HG03460 (cell line): ENCODE measurements at regions not wholly inside any gene's neighbourhood (a gene's known extent, or its start where the extent isn't known, plus 50 kb on each side); places are given as distances from the start of the nearest gene placed in this dataset.
A peak's percentile ranks its signal among the peaks of the same experiment; 100 is the strongest.
"Not testable (repeated sequence)": the region's sequence is repeated elsewhere in the genome, so short reads cannot be mapped to it uniquely, and the experiment has no call there.

ENCODE experiments used
- ATAC-seq: cut with Tn5 transposase; IDR thresholded peaks from one replicate; pipeline ENCODE4 v1.9.1; 2021; ENCODE audit not compliant: unreplicated experiment

DNA sequence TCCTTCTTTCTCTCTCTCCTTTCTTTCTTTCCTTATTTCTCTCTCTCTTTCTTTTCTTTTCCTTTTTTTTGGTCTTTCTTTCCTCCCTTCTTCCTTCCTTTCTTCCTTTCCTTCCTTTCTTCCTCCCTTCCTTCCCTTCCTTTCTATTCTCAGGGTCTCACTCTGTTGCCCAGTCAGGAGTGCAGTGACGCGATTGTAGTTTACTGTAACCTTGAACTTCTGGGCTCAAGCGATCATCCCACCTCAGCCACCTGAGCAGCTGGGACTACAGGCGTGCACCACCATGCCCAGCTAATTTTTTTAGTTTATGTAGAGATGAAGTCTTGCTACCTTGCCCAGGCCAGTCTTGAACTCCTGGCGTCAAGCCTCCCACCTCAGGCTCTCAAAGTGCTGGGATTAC lies 83.8 kb upstream of the PPM1B start:
- no peak for ATAC-seq

DNA sequence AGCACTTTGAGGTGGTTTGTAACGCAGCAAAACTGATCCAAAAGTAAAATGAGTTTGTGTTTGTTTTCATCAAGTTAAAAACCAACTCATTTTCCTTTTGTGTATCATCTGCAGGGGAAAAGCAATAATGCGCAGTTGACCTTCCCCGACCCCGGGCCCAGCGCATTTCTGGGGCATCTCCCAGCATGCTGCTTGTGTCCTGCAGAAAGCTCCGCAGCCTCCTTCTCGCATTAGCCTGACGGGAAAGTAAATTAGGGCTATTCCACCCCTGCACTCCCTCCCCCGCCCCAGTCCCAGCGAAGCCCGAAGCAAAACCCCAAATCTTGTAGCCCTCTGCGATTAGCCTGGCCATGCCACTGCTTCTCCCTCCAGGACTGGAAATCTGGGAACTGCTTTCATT lies 82.0 kb upstream of the PPM1B start:
- no peak for ATAC-seq

- ATAC-seq, result no peak
Measured at GRCh38 chr2:44087036-44087713, 81.5 kb upstream of the PPM1B start.

GRCh38 chr2:44087714-44088092 lies 81.0 kb upstream of the PPM1B start:
- ATAC-seq, result no peak

GRCh38 chr2:44092519-44092918 lies 76.2 kb upstream of the PPM1B start:
- not testable (repeated sequence) for ATAC-seq

DNA sequence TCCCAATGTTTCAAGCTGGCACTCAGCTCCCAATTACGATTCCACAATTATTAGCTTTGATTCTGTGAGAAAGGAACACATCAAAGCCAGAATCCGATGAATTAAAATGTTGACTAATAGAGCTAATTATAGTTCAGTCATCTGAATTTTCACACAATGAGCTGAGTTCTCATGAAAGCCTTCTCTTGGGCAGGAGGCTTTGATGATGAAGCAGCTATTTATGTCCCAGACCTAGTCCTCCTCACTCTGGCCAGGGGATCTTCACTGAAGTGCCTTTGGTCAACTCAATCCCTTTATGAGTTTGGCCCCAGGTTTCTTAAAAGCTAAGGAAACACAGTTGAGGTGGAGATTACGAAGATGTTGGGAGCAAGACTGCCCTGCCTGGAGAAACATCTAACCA lies 74.7 kb upstream of the PPM1B start:
- no peak for ATAC-seq

DNA sequence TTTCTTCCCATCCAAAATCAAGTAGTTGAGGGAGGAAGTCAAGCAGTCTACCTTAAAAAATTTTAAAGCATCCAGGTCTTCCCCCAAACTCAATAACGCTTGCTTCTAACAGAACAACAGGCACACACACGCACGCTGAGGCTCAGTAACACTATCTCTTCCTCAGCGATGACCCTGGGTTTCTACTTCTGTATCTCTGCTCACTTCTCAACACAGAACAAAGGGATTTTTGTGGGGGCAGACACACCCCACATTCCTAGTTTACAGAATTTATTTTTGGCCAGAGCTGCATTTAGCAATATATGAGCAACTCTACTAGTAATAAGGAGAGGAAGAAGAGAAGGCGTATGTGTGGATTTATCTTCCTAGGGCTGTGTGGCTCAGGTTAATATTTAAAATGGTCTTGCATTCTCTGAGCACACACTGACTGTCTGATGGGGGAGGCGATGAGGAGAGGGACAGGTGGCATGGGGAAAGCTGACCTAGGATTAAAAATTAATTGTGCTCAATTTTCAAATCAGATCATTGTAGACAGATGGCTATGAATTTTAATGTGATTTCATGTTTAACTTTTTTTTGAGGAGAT lies 71.3 kb upstream of the PPM1B start:
- no peak for ATAC-seq

GRCh38 chr2:44098050-44098449 lies 70.6 kb upstream of the PPM1B start:
- peak; percentile 62 for ATAC-seq

DNA sequence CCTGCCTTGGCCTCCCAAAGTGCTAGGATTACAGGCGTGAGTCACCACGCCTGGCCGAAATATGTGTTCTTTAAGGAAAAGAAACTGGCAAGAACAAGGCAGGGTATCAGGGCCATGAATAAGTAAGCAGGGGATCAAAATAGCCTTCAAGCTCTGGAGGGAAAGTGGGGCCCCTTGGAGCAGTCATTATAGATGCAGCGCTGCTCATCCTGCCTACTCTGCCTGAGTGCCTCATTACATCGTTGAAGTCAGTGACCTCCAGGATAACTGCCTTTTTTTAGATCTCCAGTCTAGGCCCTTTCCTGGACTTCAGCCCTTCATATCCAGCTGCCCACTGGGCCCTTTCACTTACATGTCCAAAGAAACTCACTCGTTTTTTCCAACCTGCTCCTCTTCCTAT lies 69.8 kb upstream of the PPM1B start:
- ATAC-seq, result no peak

GRCh38 chr2:44100351-44100750 lies 68.3 kb upstream of the PPM1B start:
- no peak for ATAC-seq

DNA sequence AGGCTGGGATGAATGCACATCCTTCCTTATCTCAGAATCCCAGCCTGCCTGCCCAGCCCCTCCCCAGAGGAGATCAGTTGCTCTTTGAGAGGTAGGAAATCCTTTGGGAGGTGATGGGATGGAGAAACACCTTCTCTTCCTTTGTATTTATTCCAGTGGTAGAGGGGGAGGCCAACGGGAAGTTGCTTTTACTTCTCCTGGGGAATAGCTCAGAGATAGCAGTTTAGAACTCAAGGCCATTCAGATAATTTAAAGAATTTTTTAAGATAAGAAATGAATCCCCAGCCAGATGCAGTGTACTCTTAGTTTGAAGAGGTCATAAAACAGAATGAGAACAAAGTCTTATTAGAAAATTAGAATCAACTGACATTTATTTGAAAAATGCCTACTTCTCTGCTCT lies 67.4 kb upstream of the PPM1B start:
- no peak for ATAC-seq

- no peak for ATAC-seq
Measured at GRCh38 chr2:44102790-44103562, 65.7 kb upstream of the PPM1B start.

- no peak for ATAC-seq
Measured at GRCh38 chr2:44103639-44104038, 65.0 kb upstream of the PPM1B start.

- no peak for ATAC-seq
Measured at GRCh38 chr2:44104855-44105271, 63.8 kb upstream of the PPM1B start.

DNA sequence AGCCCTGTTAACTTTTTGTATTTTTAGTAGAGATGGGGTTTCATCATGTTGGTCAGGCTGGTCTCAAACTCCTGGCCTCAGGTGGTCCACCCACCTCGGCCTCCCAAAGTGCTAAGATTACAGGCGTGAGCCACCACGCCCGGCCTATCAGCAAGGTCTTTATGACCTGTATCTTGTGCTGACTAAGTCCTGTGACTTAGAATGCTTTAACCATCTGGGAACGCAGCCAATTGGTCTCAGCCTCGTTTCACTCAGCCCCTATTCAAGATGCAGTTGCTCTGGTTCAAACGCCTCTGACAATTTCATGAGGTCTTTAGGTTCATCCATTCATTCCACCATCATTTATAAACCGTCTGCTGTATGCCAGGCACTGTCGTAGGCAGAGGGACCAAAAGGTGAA lies 62.2 kb upstream of the PPM1B start:
- ATAC-seq, result not testable (repeated sequence)

GRCh38 chr2:44107086-44107740 lies 61.5 kb upstream of the PPM1B start:
- peak; percentile 90 for ATAC-seq

GRCh38 chr2:44107974-44108373 lies 60.7 kb upstream of the PPM1B start:
- no peak for ATAC-seq

DNA sequence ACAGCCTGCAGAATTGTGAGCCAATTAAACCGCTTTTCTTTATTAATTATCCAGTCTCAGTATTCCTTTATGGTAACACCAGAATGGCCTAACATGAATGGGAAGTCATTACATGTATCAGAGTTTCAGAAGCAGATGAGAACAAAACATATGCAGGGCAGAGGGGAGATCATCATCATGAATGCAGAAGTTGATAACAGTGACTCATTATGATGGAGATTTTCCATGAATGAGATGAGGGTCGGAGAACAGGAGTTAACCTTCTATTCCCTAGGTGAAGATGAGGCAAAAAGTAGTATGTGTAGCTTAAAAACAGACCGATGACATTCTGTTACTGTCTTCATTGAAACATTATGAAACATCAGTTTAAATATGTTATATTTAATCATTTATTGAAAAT lies 59.5 kb upstream of the PPM1B start:
- ATAC-seq, result no peak

DNA sequence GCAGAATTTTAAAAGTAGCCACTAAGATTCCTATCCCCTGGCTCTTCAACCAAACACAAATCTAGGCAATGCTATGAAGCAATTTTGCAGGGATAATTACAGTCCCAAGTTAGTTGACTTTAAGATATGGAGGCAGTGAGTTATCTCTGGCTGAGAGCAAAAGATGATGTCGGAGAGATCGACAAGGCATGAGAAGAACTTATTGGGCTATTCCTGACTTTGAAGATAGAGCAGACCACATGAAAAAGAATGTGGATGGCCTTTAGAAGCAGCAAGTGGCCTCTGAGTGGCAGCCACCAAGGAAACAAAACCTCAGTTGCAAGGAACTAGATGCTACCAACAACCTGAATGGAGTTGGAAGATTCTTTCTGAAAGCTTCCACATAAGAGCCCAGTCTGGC lies 58.2 kb upstream of the PPM1B start:
- no peak for ATAC-seq

DNA sequence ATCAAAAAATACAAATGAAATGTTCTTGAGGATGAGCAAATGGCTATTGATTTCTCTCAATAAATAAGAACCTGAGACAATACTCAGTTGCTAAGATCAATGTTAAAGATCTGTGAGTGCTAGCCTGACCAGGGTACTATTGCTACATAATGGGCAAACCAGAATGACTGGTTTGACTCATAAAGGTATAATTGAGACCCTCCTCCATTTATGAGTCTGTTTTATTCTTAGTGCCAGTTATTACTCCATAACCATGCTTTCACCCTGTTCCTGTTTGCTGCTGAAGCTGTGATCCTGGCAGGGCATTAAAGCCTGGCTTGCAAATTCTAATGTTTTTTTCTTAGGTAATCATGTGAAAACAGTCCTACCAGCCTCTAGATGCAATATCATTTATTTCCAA lies 56.6 kb upstream of the PPM1B start:
- ATAC-seq, result no peak

DNA sequence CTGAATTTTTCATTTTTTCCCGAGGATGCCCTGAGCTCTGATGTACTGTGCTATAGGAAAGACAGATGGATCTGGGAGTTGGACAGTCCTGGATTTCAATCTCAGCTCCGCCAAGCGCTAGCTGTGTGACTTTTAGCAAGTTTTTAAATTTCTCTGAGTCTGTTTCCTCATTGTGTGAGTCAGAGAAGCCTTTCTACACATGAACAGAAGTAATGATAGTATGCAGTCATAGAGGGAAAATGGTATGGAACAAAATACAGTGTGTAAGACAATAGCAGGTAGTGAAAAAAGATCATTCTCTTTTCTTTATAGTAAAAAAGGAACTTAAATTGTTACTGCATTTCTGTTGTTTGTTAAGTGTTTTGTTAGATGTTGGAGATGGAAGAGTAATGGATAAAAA lies 52.4 kb upstream of the PPM1B start:
- no peak for ATAC-seq

DNA sequence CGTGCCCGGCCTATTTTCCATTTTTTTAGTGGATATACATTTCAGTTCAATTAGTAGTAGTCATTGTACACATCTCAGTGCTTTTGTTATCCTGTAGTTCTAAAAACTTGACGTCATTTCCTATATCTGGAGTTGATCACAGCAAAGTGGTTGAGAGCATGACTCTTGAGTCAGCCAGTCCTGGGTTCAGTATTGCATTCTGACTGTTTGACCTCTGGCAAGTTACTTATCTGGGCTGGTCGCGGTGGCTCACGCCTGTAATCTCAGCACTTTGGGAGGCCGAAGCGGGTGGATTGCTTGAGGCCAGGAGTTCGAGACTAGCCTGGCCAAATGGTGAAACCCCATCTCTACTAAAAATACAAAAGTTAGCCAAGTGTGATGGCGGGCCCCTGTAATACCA lies 50.4 kb upstream of the PPM1B start:
- no peak for ATAC-seq
